ENCODE measurements at regions not wholly inside any gene's neighbourhood (a gene's known extent, or its start where the extent isn't known, plus 50 kb on each side); places are given as distances from the start of the nearest gene placed in this dataset.

GRCh38 chr3:144332868-144333267 is 361.2 kb downstream of the DIPK2A start:
- no peak overlapping the region for H3K23ac ChIP-seq (ENCODE audit: insufficient read length, low read depth, low read length)
- no peak overlapping the region for H3K18ac ChIP-seq (ENCODE audit: insufficient read length, low read depth, low read length)
- Mint-ChIP-seq H3K27ac (no peak overlapping the region), H3K27me3 (ENCODE audit: low read depth) (no peaks in the 10 kb centered on the region), H3K36me3 (ENCODE audit: insufficient read depth in 1 of 3, low read depth in 3 of 3) (no peaks in the 10 kb centered on the region), H3K4me3 (no peak overlapping the region), H3K4me1 (0 out of 4 replicates have a peak, but pooled peaks cover 0 to 3% of the 10 kb centered on the region in 2 experiments), H3K9me3 (peaks cover 0 to 3% of the 10 kb centered on the region in 2 experiments; a peak in 3 of 5 replicates)
- H3K14ac ChIP-seq (ENCODE audit: insufficient read depth, low read length): no peak overlapping the region
- H3K9me3 ChIP-seq (ENCODE audit: control insufficient read depth, low read depth, low read length): no peaks in the 10 kb centered on the region
- no peak for TF ChIP-seq CTCF (conservative IDR thresholded peaks at IDR 0.05)
- H3K27ac ChIP-seq (ENCODE audit: insufficient read length, low read depth, low read length): no peak overlapping the region
- H3K23me2 ChIP-seq (ENCODE audit: insufficient read length, low read depth, low read length, poor library complexity, severe bottlenecking): no peaks in the 10 kb centered on the region
- no peak overlapping the region for H3K56ac ChIP-seq (ENCODE audit: insufficient read length, low read depth, low read length)
- H2AK5ac ChIP-seq (ENCODE audit: insufficient read length, low read length): no peak overlapping the region
- H2BK12ac ChIP-seq (ENCODE audit: insufficient read length, low read depth, low read length): no peak overlapping the region
- H2BK20ac ChIP-seq (ENCODE audit: low read depth, low read length, poor library complexity, severe bottlenecking): no peak overlapping the region
- H2BK5ac ChIP-seq (ENCODE audit: insufficient read length, low read length): no peak overlapping the region
- no peak overlapping the region for H4K8ac ChIP-seq (replicated peaks; ENCODE audit: insufficient read length, low read depth, low read length)
- H4K20me1 ChIP-seq (ENCODE audit: control insufficient read depth, insufficient read depth, insufficient read length): no peaks in the 10 kb centered on the region
- no peak overlapping the region for H2BK15ac ChIP-seq (ENCODE audit: low read depth, low read length)
- no peaks in the 10 kb centered on the region for H3K27me3 ChIP-seq (ENCODE audit: insufficient read depth, low read length)
- no peak for DNase-seq
- H2BK120ac ChIP-seq (ENCODE audit: low read depth, low read length, poor library complexity, severe bottlenecking): no peak overlapping the region
- H4K5ac ChIP-seq (ENCODE audit: insufficient read length, low read depth, low read length): no peak overlapping the region
- H3T11ph ChIP-seq (ENCODE audit: low read length): no peak overlapping the region
- no peaks in the 10 kb centered on the region for H3K79me2 ChIP-seq (ENCODE audit: insufficient read depth, low read length)
- H3K4me1 ChIP-seq (ENCODE audit: insufficient read depth, low read length): no peaks in the 10 kb centered on the region
- no peak overlapping the region for H3K9ac ChIP-seq (ENCODE audit: extremely low read depth, insufficient read length, low read length)
- H3K4ac ChIP-seq (ENCODE audit: low read depth, low read length): no peak overlapping the region
- WGBS (ENCODE audit: extremely low coverage, insufficient read length, low lambda C conversion rate): no CpG with 5 or more reads among the region's 3 CpGs
- no peaks in the 10 kb centered on the region for H3K79me1 ChIP-seq (ENCODE audit: insufficient read depth, low read depth, low read length, poor library complexity, severe bottlenecking)
- no peak overlapping the region for H3K4me2 ChIP-seq (ENCODE audit: insufficient read depth, insufficient read length, low read length)
- H4K91ac ChIP-seq (ENCODE audit: insufficient read length, low read depth, low read length): no peak overlapping the region
- H2AFZ ChIP-seq (ENCODE audit: low read length): no peak overlapping the region

Measured in H9 (cell line).